Tibial artery (tissue), 4 donors: ENCODE measurements at regions not wholly inside any gene's neighbourhood (a gene's known extent, or its start where the extent isn't known, plus 50 kb on each side); places are given as distances from the start of the nearest gene placed in this dataset.

ENCODE experiments used
- DNase-seq, 2 donors: peaks; one replicate each; pipeline ENCODE4 v3.0.0-alpha.2; 2019
- H3K27ac ChIP-seq, 2 donors: fragments of 200-600 bp; sonication (generic) in 1 of 2; 1 replicate in 1 of 2; 2 replicates in 1 of 2; pipeline ENCODE4 v1.5.1; 2018 to 2019; ENCODE audit warnings: mild to moderate bottlenecking in 1 of 2
- H3K27me3 ChIP-seq, 2 donors: fragments of 200-600 bp; sonication (generic) in 1 of 2; one replicate each; pipeline versions ENCODE4 v1.5.1 to v1.6.0; 2016 to 2019
- H3K36me3 ChIP-seq, 3 donors: fragments of 200-600 bp; sonication (generic) in 2 of 3; one replicate each; pipeline ENCODE4 v1.5.1; 2016 to 2019; ENCODE audit warnings: mild to moderate bottlenecking in 2 of 3
- H3K4me1 ChIP-seq, 4 donors: fragments of 200-600 bp; sonication (generic) in 2 of 4; 1 replicate in 3 of 4; 2 replicates in 1 of 4; pipeline ENCODE4 v1.5.1; 2016 to 2019
- H3K4me3 ChIP-seq, 2 donors: fragments of 200-600 bp; sonication (generic) in 1 of 2; 1 replicate in 1 of 2; 2 replicates in 1 of 2; pipeline ENCODE4 v1.5.1; 2018 to 2019; ENCODE audit warnings: mild to moderate bottlenecking in 2 of 2
- H3K9me3 ChIP-seq, 3 donors: fragments of 200-600 bp; sonication (generic) in 1 of 3; one replicate each; pipeline ENCODE4 v1.5.1; 2016 to 2019
- CTCF ChIP-seq, 2 experiments: fragments of 200-600 bp in 1 of 2; fragments of 450-650 bp in 1 of 2; IDR thresholded peaks; one replicate each; pipeline ENCODE4 v1.5.1; 2017 to 2019; ENCODE audit warnings: antibody characterized with exemption in 2 of 2, mild to moderate bottlenecking in 1 of 2, moderate library complexity in 1 of 2
- intact Hi-C: fragments of 100-400 bp; cut with DNase I; formaldehyde crosslinking; loops from one replicate; pipeline ENCODE4 v1.15.0; 2023; ENCODE audit warnings: low total_unique reads

GRCh38 chr5:145166110-145166509 lies 669.0 kb downstream of the PRELID2 start:
- intact Hi-C loops = no loop called here
- TF ChIP-seq CTCF (IDR thresholded peaks at IDR 0.05) = no peak
- H3K27ac ChIP-seq = no peak overlapping the region

GRCh38 chr5:145163876-145164275 lies 671.3 kb downstream of the PRELID2 start:
- no peak for DNase-seq
- Histone ChIP-seq H3K36me3 (no peaks in the 10 kb centered on the region), H3K27me3 (no peaks in the 10 kb centered on the region), H3K4me1 (no peaks in the 10 kb centered on the region), H3K27ac (no peak overlapping the region), H3K4me3 (no peak overlapping the region), H3K9me3 (no peaks in the 10 kb centered on the region)
- intact Hi-C loops = no loop called here
- no peak for TF ChIP-seq CTCF (IDR thresholded peaks at IDR 0.05)

More at GRCh38 chr5:145166110-145166509, 669.0 kb downstream of the PRELID2 start:
- no peak overlapping the region for H3K4me3 ChIP-seq
- H3K9me3 ChIP-seq = no peaks in the 10 kb centered on the region
- H3K36me3 ChIP-seq = no peaks in the 10 kb centered on the region
- H3K27me3 ChIP-seq = no peaks in the 10 kb centered on the region
- no peaks in the 10 kb centered on the region for H3K4me1 ChIP-seq
- DNase-seq = no peak

GRCh38 chr5:145162626-145163025 lies 672.5 kb downstream of the PRELID2 start:
- Histone ChIP-seq H3K27ac (no peak overlapping the region), H3K27me3 (no peaks in the 10 kb centered on the region), H3K36me3 (no peaks in the 10 kb centered on the region), H3K9me3 (no peaks in the 10 kb centered on the region), H3K4me1 (no peaks in the 10 kb centered on the region), H3K4me3 (no peak overlapping the region)
- no peak for TF ChIP-seq CTCF (IDR thresholded peaks at IDR 0.05)
- DNase-seq = no peak
- intact Hi-C loops = no loop called here

GRCh38 chr5:145161391-145161790 lies 673.8 kb downstream of the PRELID2 start:
- H3K36me3 ChIP-seq = no peaks in the 10 kb centered on the region
- H3K27me3 ChIP-seq = no peaks in the 10 kb centered on the region
- no peak overlapping the region for H3K27ac ChIP-seq
- H3K9me3 ChIP-seq = no peaks in the 10 kb centered on the region
- H3K4me1 ChIP-seq = no peaks in the 10 kb centered on the region
- TF ChIP-seq CTCF (IDR thresholded peaks at IDR 0.05) = no peak
- no peak for DNase-seq
- intact Hi-C loops = no loop called here
- no peak overlapping the region for H3K4me3 ChIP-seq

- TF ChIP-seq CTCF (IDR thresholded peaks at IDR 0.05) = no peak
- H3K4me1 ChIP-seq = no peaks in the 10 kb centered on the region
- H3K27me3 ChIP-seq = no peaks in the 10 kb centered on the region
- DNase-seq = no peak
- no peaks in the 10 kb centered on the region for H3K9me3 ChIP-seq
- H3K27ac ChIP-seq = no peak overlapping the region
- H3K4me3 ChIP-seq = no peak overlapping the region
- intact Hi-C loops = no loop called here
- no peaks in the 10 kb centered on the region for H3K36me3 ChIP-seq
Observed at GRCh38 chr5:145160679-145161078, 674.5 kb downstream of the PRELID2 start.

- H3K27ac ChIP-seq = no peak overlapping the region
- no peak for DNase-seq
- intact Hi-C loops = no loop called here
- H3K36me3 ChIP-seq = no peaks in the 10 kb centered on the region
- no peaks in the 10 kb centered on the region for H3K4me1 ChIP-seq
- no peak for TF ChIP-seq CTCF (IDR thresholded peaks at IDR 0.05)
- no peaks in the 10 kb centered on the region for H3K27me3 ChIP-seq
- H3K4me3 ChIP-seq = no peak overlapping the region
- H3K9me3 ChIP-seq = no peaks in the 10 kb centered on the region
Observed at GRCh38 chr5:145158730-145159129, 676.4 kb downstream of the PRELID2 start.
